Vagina (tissue), 2 donors: ENCODE measurements at regions not wholly inside any gene's neighbourhood (a gene's known extent, or its start where the extent isn't known, plus 50 kb on each side); places are given as distances from the start of the nearest gene placed in this dataset.

ENCODE experiments used
- POLR2A ChIP-seq, 2 donors: fragments of 450-650 bp; IDR thresholded peaks; one replicate each; pipeline ENCODE4 v1.6.1; 2017; ENCODE audit warnings: antibody characterized with exemption in 2 of 2, mild to moderate bottlenecking in 2 of 2, moderate library complexity in 2 of 2
- TF ChIP-seq, protein P1 (sequence below), 3 experiments: fragments of 450-650 bp in 2 of 3; fragments of 200-600 bp in 1 of 3; sonication (generic) in 1 of 3; IDR thresholded peaks; one replicate each; pipeline ENCODE4 v1.5.1; 2017 to 2019; ENCODE audit warnings: antibody characterized with exemption in 3 of 3, mild to moderate bottlenecking in 2 of 3, moderate library complexity in 2 of 3

DNA sequence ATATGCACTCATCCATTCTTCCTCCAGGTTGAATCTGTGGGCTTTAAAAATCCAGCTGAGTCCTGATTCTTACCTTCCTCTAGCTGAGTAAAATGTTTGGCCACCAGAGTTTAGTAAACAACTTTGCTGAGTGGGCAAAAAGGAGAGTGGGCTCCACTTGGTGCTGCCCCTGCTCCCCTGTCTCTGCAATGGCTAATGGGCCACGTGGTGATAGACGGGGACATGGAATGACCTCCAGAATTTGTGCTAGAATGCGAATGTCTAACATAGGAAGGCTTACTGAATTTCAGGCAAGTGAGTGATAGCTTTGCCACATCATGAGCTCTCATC is 137.3 kb upstream of the CES5A start:
- TF ChIP-seq, protein P1, sequence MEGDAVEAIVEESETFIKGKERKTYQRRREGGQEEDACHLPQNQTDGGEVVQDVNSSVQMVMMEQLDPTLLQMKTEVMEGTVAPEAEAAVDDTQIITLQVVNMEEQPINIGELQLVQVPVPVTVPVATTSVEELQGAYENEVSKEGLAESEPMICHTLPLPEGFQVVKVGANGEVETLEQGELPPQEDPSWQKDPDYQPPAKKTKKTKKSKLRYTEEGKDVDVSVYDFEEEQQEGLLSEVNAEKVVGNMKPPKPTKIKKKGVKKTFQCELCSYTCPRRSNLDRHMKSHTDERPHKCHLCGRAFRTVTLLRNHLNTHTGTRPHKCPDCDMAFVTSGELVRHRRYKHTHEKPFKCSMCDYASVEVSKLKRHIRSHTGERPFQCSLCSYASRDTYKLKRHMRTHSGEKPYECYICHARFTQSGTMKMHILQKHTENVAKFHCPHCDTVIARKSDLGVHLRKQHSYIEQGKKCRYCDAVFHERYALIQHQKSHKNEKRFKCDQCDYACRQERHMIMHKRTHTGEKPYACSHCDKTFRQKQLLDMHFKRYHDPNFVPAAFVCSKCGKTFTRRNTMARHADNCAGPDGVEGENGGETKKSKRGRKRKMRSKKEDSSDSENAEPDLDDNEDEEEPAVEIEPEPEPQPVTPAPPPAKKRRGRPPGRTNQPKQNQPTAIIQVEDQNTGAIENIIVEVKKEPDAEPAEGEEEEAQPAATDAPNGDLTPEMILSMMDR (IDR thresholded peaks at IDR 0.05), result no peak
- no peak for TF ChIP-seq POLR2A (IDR thresholded peaks at IDR 0.05)
